ENCODE measurements at regions not wholly inside any gene's neighbourhood (a gene's known extent, or its start where the extent isn't known, plus 50 kb on each side); places are given as distances from the start of the nearest gene placed in this dataset.

- TF ChIP-seq CTCF (IDR thresholded peaks at IDR 0.05) = no peak
- TF ChIP-seq POLR2A (IDR thresholded peaks at IDR 0.05) = no peak
These were observed 120.9 kb upstream of the PKDCC start for GRCh38 chr2:41926614-41927580.

All from uterus (tissue), 2 donors.